GM19351 (cell line): ENCODE measurements at regions not wholly inside any gene's neighbourhood (a gene's known extent, or its start where the extent isn't known, plus 50 kb on each side); places are given as distances from the start of the nearest gene placed in this dataset.
"Not testable (repeated sequence)": the region's sequence is repeated elsewhere in the genome, so short reads cannot be mapped to it uniquely, and the experiment has no call there.

Experiments used
- ATAC-seq: cut with Tn5 transposase; IDR thresholded peaks from one replicate; pipeline ENCODE4 v1.9.1; 2021; ENCODE audit warnings: mild to moderate bottlenecking, moderate library complexity; ENCODE audit not compliant: unreplicated experiment

DNA sequence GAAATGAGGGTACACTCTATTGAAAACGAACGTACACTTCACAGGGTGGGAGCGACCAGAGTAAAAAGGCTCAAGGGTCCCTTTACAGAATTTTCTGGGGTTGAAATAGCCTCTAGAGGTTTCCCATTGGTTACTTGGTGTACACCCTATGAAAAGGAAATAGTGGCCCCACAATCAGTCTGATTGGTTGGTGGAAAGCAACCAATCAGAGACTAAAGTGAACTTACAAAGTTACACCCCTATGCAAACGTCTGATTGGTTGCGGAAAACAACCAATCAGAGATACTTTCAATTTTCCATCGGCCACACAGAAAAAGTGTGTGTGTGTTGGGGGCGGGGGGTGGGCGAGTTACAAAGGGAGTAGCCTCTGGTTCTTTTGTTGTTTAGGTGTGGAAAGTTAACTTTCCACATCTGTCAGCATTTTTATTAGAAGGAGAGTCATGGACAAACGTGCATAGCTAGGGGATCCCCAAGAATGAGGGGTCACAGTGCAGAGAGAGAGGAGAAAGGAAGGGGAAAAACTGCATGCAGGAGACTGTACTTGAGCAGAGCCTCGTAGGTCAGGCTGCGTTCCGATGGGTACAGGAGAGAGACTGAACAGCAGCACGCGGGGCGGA lies 1152.1 kb downstream of the TBC1D22A start:
- no peak for ATAC-seq

DNA sequence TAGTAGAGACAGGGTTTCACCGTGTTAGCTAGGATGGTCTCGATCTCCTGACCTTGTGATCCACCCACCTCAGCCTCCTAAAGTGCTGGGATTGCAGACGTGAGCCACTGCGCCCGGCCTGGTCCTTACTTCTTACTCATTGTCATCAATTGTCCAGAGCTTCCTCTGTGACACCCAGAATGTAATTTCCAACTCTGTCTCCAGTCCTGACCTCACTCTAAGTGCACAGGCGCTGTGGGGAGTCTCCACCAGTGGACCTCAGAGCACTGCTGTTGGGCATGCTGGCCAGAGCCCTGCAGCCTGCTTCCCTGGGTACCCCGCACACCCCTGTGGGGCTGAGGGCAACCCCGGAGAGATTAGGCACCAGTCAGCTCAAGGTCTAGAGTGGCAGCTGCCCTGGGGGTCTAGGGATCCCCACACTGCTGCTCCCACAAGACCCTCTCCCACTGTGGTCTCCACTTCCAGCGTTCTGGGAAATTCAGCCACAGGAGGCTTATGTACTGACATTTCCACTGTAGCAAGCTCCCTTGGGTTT lies 1140.3 kb downstream of the TBC1D22A start:
- no peak for ATAC-seq

DNA sequence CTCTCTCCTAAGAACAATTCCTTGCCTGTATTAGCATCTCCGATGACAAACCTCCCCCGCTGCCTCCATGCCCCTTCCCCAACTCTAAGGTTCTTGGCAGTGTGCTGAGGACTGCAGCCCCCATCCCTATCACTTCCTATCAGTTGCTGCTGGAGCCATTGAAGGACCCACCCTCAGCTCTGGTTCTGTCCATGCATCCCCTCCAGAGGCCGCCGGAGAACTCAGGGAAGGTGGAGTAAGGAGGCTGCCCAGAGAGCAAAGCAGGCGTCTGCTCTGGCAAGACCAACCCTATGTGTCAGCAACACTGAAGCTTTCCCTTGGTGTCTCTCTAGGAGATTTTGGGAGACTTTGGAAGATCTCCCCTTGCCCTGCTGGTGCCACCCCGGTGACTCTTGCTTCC lies 1139.5 kb downstream of the TBC1D22A start:
- no peak for ATAC-seq

DNA sequence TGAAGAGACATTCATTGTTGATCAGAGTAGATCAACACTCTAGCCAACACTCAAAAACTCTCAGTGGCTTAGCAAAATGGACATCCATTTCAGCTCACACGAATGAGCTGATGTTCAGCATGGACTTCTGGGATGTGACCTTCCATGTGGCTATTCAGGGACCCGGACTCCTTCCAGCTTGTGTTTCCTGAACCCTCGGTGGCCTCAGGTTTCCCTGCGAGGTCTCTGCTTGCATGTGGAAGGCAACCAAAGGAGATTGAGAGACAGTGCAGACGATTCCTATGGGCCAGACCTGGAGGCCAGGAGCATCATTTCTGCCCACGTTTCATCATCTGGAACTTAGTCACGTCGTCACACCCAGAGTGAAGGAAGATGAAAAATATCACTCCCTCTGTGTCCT lies 1137.4 kb downstream of the TBC1D22A start:
- ATAC-seq: no peak

DNA sequence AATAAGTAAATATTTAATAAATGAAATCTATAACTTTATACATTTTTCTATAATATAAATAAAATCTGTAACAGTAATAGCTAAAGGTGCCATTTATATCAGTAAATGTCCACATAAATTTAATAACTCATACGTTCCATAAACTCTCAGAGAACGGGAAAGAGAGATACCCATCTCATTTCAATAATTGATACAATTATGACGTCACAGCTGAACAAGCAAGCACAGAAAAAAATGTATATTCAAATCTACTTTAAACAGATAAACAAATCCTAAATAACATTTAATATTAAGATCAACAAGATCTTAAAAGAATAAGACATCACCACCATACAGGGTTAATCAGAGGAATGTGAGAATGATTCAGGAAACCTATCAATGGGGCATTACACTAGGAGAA lies 1136.5 kb downstream of the TBC1D22A start:
- no peak for ATAC-seq

DNA sequence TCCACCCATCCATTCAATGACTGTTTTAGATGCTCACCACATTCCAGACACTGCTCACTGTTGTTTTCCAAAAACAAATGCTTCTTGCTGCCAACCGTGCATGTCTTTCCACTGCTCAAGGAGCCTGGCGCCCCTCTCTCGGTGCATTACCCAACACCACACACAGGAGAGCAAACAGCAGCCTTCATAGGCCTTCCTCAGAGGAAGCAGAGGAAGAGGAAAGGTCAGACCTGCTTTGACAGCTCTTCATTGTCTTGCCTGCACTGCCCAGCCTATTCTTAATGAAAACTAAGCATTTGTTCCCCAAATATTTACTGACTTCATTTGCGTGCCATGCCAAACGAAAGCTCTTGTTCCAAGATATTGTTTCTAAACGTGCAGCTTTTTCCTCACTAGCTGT lies 1129.2 kb downstream of the TBC1D22A start:
- no peak for ATAC-seq

GRCh38 chr22:47888817-47889216 lies 1126.4 kb downstream of the TBC1D22A start:
- no peak for ATAC-seq

DNA sequence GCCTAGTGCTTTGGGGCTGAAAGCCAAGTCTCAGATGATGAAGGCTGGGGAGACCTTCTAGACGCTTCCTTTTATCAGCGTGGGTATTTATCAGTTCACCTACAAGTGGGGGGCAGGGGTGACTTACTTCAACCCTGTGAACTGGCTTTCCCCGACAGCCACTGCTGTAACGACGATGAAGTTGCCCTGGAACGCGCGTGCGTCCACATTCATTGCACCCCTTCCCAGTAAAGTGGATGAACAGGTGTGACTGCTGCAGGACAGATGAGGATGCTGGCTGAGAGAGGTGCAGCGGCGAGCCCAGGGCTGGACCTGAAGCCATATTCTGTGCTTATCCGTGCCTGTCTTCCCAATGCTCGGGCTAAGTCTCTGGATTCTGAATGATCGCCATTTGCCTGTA lies 1122.3 kb downstream of the TBC1D22A start:
- no peak for ATAC-seq

- ATAC-seq: no peak
Measured at GRCh38 chr22:47884200-47884599, 1121.8 kb downstream of the TBC1D22A start.

GRCh38 chr22:47883757-47884156 lies 1121.3 kb downstream of the TBC1D22A start:
- ATAC-seq: no peak

GRCh38 chr22:47879346-47879745 lies 1116.9 kb downstream of the TBC1D22A start:
- no peak for ATAC-seq

- ATAC-seq: no peak
Measured at GRCh38 chr22:47878460-47878859, 1116.0 kb downstream of the TBC1D22A start.

DNA sequence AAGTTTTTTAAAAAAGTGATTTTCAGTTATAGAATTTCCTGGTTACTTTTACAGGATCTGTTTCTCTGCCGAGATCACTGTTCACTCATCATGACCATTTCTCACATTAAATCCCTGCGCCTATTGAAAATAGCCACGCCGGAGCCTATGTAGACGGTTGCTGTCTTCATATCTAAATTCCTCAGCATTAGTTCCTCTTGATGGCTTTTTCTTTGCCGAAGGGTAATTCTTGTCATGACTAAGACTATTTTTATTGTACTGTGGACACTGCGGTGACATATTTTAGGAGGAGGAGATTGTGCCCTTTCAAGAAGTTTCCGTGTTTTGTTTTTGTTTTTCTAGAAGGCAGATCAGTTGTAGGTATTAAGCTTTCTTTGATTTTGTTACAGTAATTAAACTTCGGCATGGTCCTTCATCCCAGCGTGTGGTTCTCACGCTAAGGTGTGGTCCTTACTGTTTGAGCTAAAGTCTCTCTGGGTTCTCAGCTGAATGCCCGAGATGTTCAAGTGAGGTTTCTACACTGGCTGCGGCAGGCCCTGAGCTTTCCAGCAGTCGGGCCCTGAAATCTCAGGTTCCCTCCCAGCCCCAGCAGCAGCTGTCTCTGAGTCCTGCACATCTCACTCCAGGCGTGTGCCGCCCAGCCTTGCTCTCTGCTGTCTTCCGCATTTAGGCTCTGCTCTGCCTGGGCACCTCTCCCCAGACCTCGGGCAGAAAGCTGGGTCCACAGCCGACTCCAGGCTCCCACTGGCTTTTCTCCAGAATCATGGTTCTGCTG lies 1110.5 kb downstream of the TBC1D22A start:
- no peak for ATAC-seq

GRCh38 chr22:47865626-47866025 lies 1103.2 kb downstream of the TBC1D22A start:
- no peak for ATAC-seq

DNA sequence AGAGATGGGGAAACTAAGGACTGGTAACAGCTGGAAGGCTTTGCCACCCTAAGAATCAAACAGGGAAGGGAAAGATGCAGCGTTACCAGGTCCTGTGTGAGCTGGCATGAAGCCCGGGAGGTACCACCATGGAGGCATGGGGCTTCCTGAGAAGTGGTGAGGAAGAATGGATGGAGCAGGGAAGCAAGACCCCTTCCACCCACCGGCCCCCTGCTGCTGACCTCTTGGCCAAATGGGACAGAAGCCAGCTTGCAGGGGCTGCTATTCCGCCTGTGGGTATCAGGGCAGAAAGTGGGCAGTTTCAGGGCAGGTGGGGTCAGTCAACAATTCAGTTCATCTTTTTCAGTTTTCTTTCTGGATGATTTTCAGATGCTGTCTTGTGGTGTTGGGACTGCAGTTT lies 1099.9 kb downstream of the TBC1D22A start:
- no peak for ATAC-seq

- not testable (repeated sequence) for ATAC-seq
Measured at GRCh38 chr22:47860907-47861306, 1098.5 kb downstream of the TBC1D22A start.

- no peak for ATAC-seq
Measured at GRCh38 chr22:47859881-47860525, 1097.6 kb downstream of the TBC1D22A start.

DNA sequence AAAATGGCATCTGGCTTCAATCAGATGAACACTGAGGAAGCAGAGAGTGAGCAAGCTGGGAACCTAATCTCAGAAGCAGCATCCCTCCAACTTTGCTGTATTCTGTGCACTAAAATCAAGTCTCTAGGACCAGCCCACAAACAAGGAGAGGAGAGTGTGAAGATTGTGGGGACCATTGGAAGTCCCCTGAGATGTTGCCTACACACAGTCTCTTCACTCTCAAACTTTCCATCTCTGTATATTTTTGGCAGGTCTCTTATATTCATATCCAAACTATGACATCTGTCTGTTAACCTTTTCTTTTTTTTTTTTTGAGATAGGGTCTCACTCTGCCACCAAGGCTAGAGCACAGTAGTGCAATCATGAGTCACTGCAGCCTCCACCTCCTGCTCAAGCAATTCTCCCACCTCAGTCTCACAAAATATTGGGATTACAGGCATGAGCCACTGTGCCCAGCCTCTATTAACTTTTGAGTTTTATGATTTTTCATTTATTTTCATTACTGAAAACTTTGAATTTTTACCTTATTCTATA lies 1096.4 kb downstream of the TBC1D22A start:
- ATAC-seq: no peak

GRCh38 chr22:47854680-47855079 lies 1092.2 kb downstream of the TBC1D22A start:
- no peak for ATAC-seq

GRCh38 chr22:47854251-47854650 lies 1091.8 kb downstream of the TBC1D22A start:
- no peak for ATAC-seq

GRCh38 chr22:47853750-47854149 lies 1091.3 kb downstream of the TBC1D22A start:
- ATAC-seq: no peak

DNA sequence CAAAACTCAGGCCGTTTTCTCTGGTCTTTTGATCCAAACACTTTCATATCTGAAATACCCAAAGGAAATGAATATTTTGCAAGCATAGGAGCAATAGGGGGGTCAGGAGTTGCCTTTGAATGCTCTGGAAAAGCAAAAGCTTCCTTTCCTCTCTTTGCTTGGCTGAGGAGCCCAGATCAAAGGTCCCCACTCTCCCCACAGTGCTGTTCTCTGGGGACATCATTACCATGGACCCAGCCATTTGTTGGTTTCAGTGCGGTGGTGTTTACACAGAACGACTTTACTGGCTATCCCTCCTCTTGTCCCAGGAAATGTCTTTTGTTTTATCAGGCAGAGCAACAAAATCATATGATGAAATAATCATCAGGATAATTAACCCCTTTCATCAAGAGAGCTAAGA lies 1089.1 kb downstream of the TBC1D22A start:
- no peak for ATAC-seq
